Kidney tubule cell (primary cell): ENCODE measurements at regions not wholly inside any gene's neighbourhood (a gene's known extent, or its start where the extent isn't known, plus 50 kb on each side); places are given as distances from the start of the nearest gene placed in this dataset.
"Not testable (repeated sequence)": the region's sequence is repeated elsewhere in the genome, so short reads cannot be mapped to it uniquely, and the experiment has no call there.

Experiments
- DNase-seq: peaks from one replicate; pipeline ENCODE4 v3.0.0-alpha.2; 2018; ENCODE audit warnings: low spot score

- DNase-seq, result no peak
These were observed 162.3 kb upstream of the SMIM31 start for GRCh38 chr4:164591666-164592065.

- no peak for DNase-seq
These were observed 158.2 kb upstream of the SMIM31 start for GRCh38 chr4:164595751-164596150.

GRCh38 chr4:164596318-164596878 lies 157.5 kb upstream of the SMIM31 start:
- no peak for DNase-seq

- DNase-seq, result no peak
These were observed 157.0 kb upstream of the SMIM31 start for GRCh38 chr4:164596927-164597326.

GRCh38 chr4:164601653-164602052 lies 152.3 kb upstream of the SMIM31 start:
- DNase-seq, result no peak

GRCh38 chr4:164605791-164606190 lies 148.1 kb upstream of the SMIM31 start:
- not testable (repeated sequence) for DNase-seq

GRCh38 chr4:164606478-164606877 lies 147.5 kb upstream of the SMIM31 start:
- DNase-seq, result no peak

- no peak for DNase-seq
These were observed 140.7 kb upstream of the SMIM31 start for GRCh38 chr4:164613256-164613655.

- DNase-seq, result no peak
These were observed 140.1 kb upstream of the SMIM31 start for GRCh38 chr4:164613792-164614191.

- DNase-seq, result no peak
These were observed 139.6 kb upstream of the SMIM31 start for GRCh38 chr4:164614329-164614728.

GRCh38 chr4:164614999-164615398 lies 138.9 kb upstream of the SMIM31 start:
- peak; percentile 1 for DNase-seq

- no peak for DNase-seq
These were observed 138.0 kb upstream of the SMIM31 start for GRCh38 chr4:164615964-164616363.

GRCh38 chr4:164616961-164617360 lies 137.0 kb upstream of the SMIM31 start:
- DNase-seq, result no peak

- DNase-seq, result no peak
These were observed 136.5 kb upstream of the SMIM31 start for GRCh38 chr4:164617426-164617825.

GRCh38 chr4:164617911-164618310 lies 136.0 kb upstream of the SMIM31 start:
- no peak for DNase-seq

GRCh38 chr4:164621886-164622521 lies 131.9 kb upstream of the SMIM31 start:
- no peak for DNase-seq

- DNase-seq, result no peak
These were observed 130.8 kb upstream of the SMIM31 start for GRCh38 chr4:164623099-164623498.

GRCh38 chr4:164639001-164639400 lies 114.9 kb upstream of the SMIM31 start:
- no peak for DNase-seq

GRCh38 chr4:164648151-164648848 lies 105.6 kb upstream of the SMIM31 start:
- DNase-seq, result peak; percentile 70

- DNase-seq, result no peak
These were observed 105.1 kb upstream of the SMIM31 start for GRCh38 chr4:164648849-164649212.

GRCh38 chr4:164659765-164660164 lies 94.2 kb upstream of the SMIM31 start:
- DNase-seq, result no peak

GRCh38 chr4:164676152-164676551 lies 77.8 kb upstream of the SMIM31 start:
- not testable (repeated sequence) for DNase-seq

GRCh38 chr4:164683040-164683439 lies 70.9 kb upstream of the SMIM31 start:
- no peak for DNase-seq

GRCh38 chr4:164695650-164696049 lies 58.3 kb upstream of the SMIM31 start:
- no peak for DNase-seq
